ENCODE measurements at regions not wholly inside any gene's neighbourhood (a gene's known extent, or its start where the extent isn't known, plus 50 kb on each side); places are given as distances from the start of the nearest gene placed in this dataset.

DNA sequence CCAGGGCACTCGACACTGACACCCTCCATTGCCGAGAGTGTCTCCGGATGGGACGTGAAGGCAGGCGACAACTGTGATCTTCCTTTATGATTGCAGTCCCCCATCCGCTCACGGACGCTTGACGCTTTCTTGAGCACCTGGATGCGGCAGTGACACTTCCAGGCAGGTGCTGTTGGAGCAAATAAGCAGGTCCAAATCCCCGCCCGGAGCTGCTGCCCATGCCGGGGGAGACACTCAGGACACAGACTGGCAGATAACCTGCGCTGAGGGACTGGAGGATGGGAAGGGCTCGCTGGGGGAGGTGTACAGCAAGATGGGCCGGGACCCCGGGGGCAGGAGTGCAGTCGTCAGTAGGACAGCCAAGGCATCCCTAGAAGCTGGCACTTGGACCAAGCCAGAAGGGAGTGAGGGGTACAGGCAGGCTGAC lies 1403.5 kb downstream of the BRD1 start:
- no peak for TF ChIP-seq CTCF (IDR thresholded peaks at IDR 0.05)
- TF ChIP-seq EZH2 (IDR thresholded peaks at IDR 0.05; ENCODE audit: borderline replicate concordance, insufficient read depth, low read depth, low read length, poor library complexity, severe bottlenecking): no peak
